IMR-90 (cell line): ENCODE measurements at regions not wholly inside any gene's neighbourhood (a gene's known extent, or its start where the extent isn't known, plus 50 kb on each side); places are given as distances from the start of the nearest gene placed in this dataset.

Source experiments
- ATAC-seq: fragments of 200-7000 bp; cut with Tn5 transposase; 2 replicates; pipeline ENCODE4 v1.9.1; 2020; ENCODE audit warnings: low read depth, mild to moderate bottlenecking, moderate library complexity
- BruUV-seq: library from RNA; stranded (reverse); fragments of 400-500 nt; replicated peaks from 2 replicates; lab custom pipeline; 2021; lab: Mats Ljungman, UMichigan
- CTCF ChIA-PET: fragments of 300-600 bp; formaldehyde crosslinking; extraction: SDS; loops from one replicate; lab custom pipeline; 2021; ENCODE audit warnings: antibody characterized with exemption; lab: Yijun Ruan, JAX
- POLR2A ChIA-PET: fragments of 300-600 bp; sonication (Branson Sonifier 250); formaldehyde crosslinking; loops from one replicate; lab custom pipeline; 2022; ENCODE audit warnings: antibody characterized with exemption; ENCODE audit not compliant: unreplicated experiment; lab: Charles Lee
- DNase-seq: peaks from one replicate; pipeline ENCODE4 v3.0.0; 2013
- H2AFZ ChIP-seq: replicated peaks from 2 replicates; pipeline ENCODE3; 2013; ENCODE audit warnings: low read length, mild to moderate bottlenecking; ENCODE audit not compliant: poor library complexity
- H2AK5ac ChIP-seq: 2 replicates; pipeline ENCODE4 v1.6.1; 2013; ENCODE audit warnings: low read depth, low read length, inconsistent platforms
- H2AK9ac ChIP-seq: replicated peaks from 2 replicates; pipeline ENCODE3; 2013; ENCODE audit warnings: mild to moderate bottlenecking, low read depth, low read length, moderate library complexity; ENCODE audit not compliant: poor library complexity
- H2BK120ac ChIP-seq: 2 replicates; pipeline ENCODE4 v1.6.1; 2013; ENCODE audit warnings: low read depth, low read length, inconsistent platforms
- H2BK15ac ChIP-seq: 3 replicates; pipeline ENCODE4 v1.6.1; 2013; ENCODE audit warnings: low read depth, low read length, inconsistent platforms
- H2BK20ac ChIP-seq: 2 replicates; pipeline ENCODE4 v1.6.1; 2013; ENCODE audit warnings: low read depth, mild to moderate bottlenecking, inconsistent platforms, low read length, moderate library complexity
- H2BK5ac ChIP-seq: 2 replicates; pipeline ENCODE4 v1.6.1; 2013; ENCODE audit warnings: mild to moderate bottlenecking, low read depth, low read length, inconsistent platforms; ENCODE audit not compliant: poor library complexity, severe bottlenecking
- H3K14ac ChIP-seq: replicated peaks from 2 replicates; pipeline ENCODE4 v1.6.1; 2013; ENCODE audit warnings: low read depth, low read length, inconsistent platforms
- H3K18ac ChIP-seq: 2 replicates; pipeline ENCODE4 v1.6.1; 2013; ENCODE audit warnings: low read depth, low read length, control low read depth
- H3K23ac ChIP-seq: 2 replicates; pipeline ENCODE4 v1.6.1; 2013; ENCODE audit warnings: low read depth, low read length, inconsistent platforms
- H3K27ac ChIP-seq: 2 replicates; pipeline ENCODE4 v1.5.1; 2013; ENCODE audit warnings: mild to moderate bottlenecking, control low read depth, low read length; ENCODE audit not compliant: insufficient read depth
- H3K27me3 ChIP-seq: 2 replicates; pipeline ENCODE4 v1.6.1; 2013; ENCODE audit warnings: low read length; ENCODE audit not compliant: control insufficient read depth, insufficient read depth
- H3K36me3 ChIP-seq: 2 replicates; pipeline ENCODE4 v1.6.1; 2013; ENCODE audit warnings: low read length, mixed read lengths; ENCODE audit not compliant: control insufficient read depth, insufficient read depth
- H3K4ac ChIP-seq: 2 replicates; pipeline ENCODE4 v1.6.1; 2013; ENCODE audit warnings: low read depth, low read length, inconsistent platforms
- H3K4me1 ChIP-seq: 2 replicates; pipeline ENCODE4 v1.6.1; 2013; ENCODE audit warnings: low read length, mixed read lengths; ENCODE audit not compliant: control insufficient read depth, insufficient read depth
- H3K4me2 ChIP-seq: 2 replicates; pipeline ENCODE4 v1.6.1; 2013; ENCODE audit warnings: low read depth, mild to moderate bottlenecking, control low read depth, low read length, moderate library complexity
- H3K4me3 ChIP-seq: 2 replicates; pipeline ENCODE4 v1.5.1; 2013; ENCODE audit warnings: low read depth, mild to moderate bottlenecking, control low read depth, low read length, moderate library complexity; ENCODE audit not compliant: insufficient read depth
- H3K56ac ChIP-seq: 2 replicates; pipeline ENCODE4 v1.6.1; 2013; ENCODE audit warnings: low read length, inconsistent platforms; ENCODE audit not compliant: insufficient read depth; ENCODE audit errors: extremely low read depth
- H3K79me1 ChIP-seq, 2 experiments: 2 replicates each; pipeline ENCODE4 v1.6.1; 2013; ENCODE audit warnings: low read length in 2 of 2, inconsistent platforms in 1 of 2, low read depth in 1 of 2
- H3K9ac ChIP-seq: 2 replicates; pipeline ENCODE4 v1.6.1; 2013; ENCODE audit warnings: low read depth, low read length, control low read depth
- H3K9me1 ChIP-seq: 2 replicates; pipeline ENCODE4 v1.6.1; 2013; ENCODE audit warnings: low read length, inconsistent platforms; ENCODE audit not compliant: insufficient read depth
- H3K9me3 ChIP-seq: 2 replicates; pipeline ENCODE4 v1.6.1; 2013; ENCODE audit warnings: low read length; ENCODE audit not compliant: control insufficient read depth, insufficient read depth
- H4K20me1 ChIP-seq: 2 replicates; pipeline ENCODE4 v1.6.1; 2013; ENCODE audit warnings: low read length, inconsistent platforms; ENCODE audit not compliant: insufficient read depth
- H4K5ac ChIP-seq: 2 replicates; pipeline ENCODE4 v1.6.1; 2013; ENCODE audit warnings: mild to moderate bottlenecking, low read depth, low read length, control low read depth
- H4K8ac ChIP-seq, 2 experiments: 2 replicates each; pipeline ENCODE4 v1.6.1; 2013; ENCODE audit warnings: low read depth in 2 of 2, low read length in 2 of 2, control low read depth in 1 of 2, inconsistent platforms in 1 of 2
- H4K91ac ChIP-seq: 2 replicates; pipeline ENCODE4 v1.6.1; 2013; ENCODE audit warnings: low read depth, low read length, inconsistent platforms; ENCODE audit not compliant: insufficient read depth
- BHLHE40 ChIP-seq: fragments of 150-350 bp; IDR thresholded peaks from 2 replicates; pipeline ENCODE4 v1.6.1; 2016; ENCODE audit warnings: mild to moderate bottlenecking, low read depth, low read length
- CEBPB ChIP-seq: IDR thresholded peaks from 2 replicates; pipeline ENCODE4 v1.6.1; 2012; ENCODE audit warnings: low read depth, low read length, improper control_type of control experiment
- CHD1 ChIP-seq: IDR thresholded peaks from 2 replicates; pipeline ENCODE4 v1.6.1; 2012; ENCODE audit warnings: low read depth, low read length, improper control_type of control experiment
- CTCF ChIP-seq: conservative IDR thresholded peaks from 2 replicates; pipeline ENCODE4 v1.5.1; 2012; ENCODE audit warnings: mild to moderate bottlenecking, low read depth, low read length, improper control_type of control experiment
- FOS ChIP-seq: fragments of 150-350 bp; IDR thresholded peaks from 2 replicates; pipeline ENCODE4 v1.6.1; 2016; ENCODE audit warnings: low read depth, low read length
- MAFK ChIP-seq: IDR thresholded peaks from 2 replicates; pipeline ENCODE4 v1.6.1; 2012; ENCODE audit warnings: low read depth, low read length, improper control_type of control experiment
- MAZ ChIP-seq: IDR thresholded peaks from 2 replicates; pipeline ENCODE4 v1.6.1; 2012; ENCODE audit warnings: low read depth, mild to moderate bottlenecking, low read length, improper control_type of control experiment, moderate library complexity, borderline replicate concordance
- MXI1 ChIP-seq: IDR thresholded peaks from 2 replicates; pipeline ENCODE4 v1.6.1; 2012; ENCODE audit warnings: low read depth, mild to moderate bottlenecking, low read length, moderate library complexity, borderline replicate concordance
- NFE2L2 ChIP-seq: fragments of 150-350 bp; IDR thresholded peaks from 2 replicates; pipeline ENCODE4 v1.6.1; 2016; ENCODE audit warnings: low read depth, mild to moderate bottlenecking, low read length
- POLR2A ChIP-seq: IDR thresholded peaks from 2 replicates; pipeline ENCODE4 v1.6.1; 2012; ENCODE audit warnings: mild to moderate bottlenecking, low read depth, low read length
- RAD21 ChIP-seq: IDR thresholded peaks from 2 replicates; pipeline ENCODE4 v1.6.1; 2012; ENCODE audit warnings: low read length, improper control_type of control experiment
- RCOR1 ChIP-seq: IDR thresholded peaks from 2 replicates; pipeline ENCODE4 v1.6.1; 2012; ENCODE audit warnings: mild to moderate bottlenecking, low read length, improper control_type of control experiment; ENCODE audit not compliant: insufficient replicate concordance
- RFX5 ChIP-seq: IDR thresholded peaks from 2 replicates; pipeline ENCODE4 v1.8.0; 2012; ENCODE audit warnings: low read depth, mild to moderate bottlenecking, low read length, moderate library complexity
- SMC3 ChIP-seq: fragments of 150-350 bp; IDR thresholded peaks from 2 replicates; pipeline ENCODE4 v1.6.1; 2016; ENCODE audit warnings: low read depth, mild to moderate bottlenecking, antibody characterized with exemption, low read length, moderate library complexity
- USF2 ChIP-seq: fragments of 150-350 bp; IDR thresholded peaks from 2 replicates; pipeline ENCODE4 v1.6.1; 2017; ENCODE audit warnings: mild to moderate bottlenecking, antibody characterized with exemption, low read length, low read depth
- WGBS, 2 experiments: methylation state at CpG; one replicate each; pipeline versions ENCODE4 v1.1.5 to v1.1.7; 2013; ENCODE audit warnings: missing lambda C conversion rate in 2 of 2; ENCODE audit not compliant: insufficient read length in 1 of 2; ENCODE audit errors: extremely low coverage in 2 of 2; 5-methylcytosine and 5-hydroxymethylcytosine counted together
- dilution Hi-C: fragments of 300-500 bp; cut with HindIII; formaldehyde crosslinking; loops from one replicate; pipeline ENCODE4 v1.14.3; 2018; ENCODE audit warnings: low sequenced_read_pairs; ENCODE audit not compliant: unreplicated experiment
- in situ Hi-C: fragments of 300-500 bp; cut with MboI; formaldehyde crosslinking; loops from 3 replicates; pipeline ENCODE4 v1.14.3; 2019; ENCODE audit warnings: low sequenced_read_pairs, inconsistent platforms, mixed read lengths
- intact Hi-C: fragments of 100-400 bp; cut with micrococcal nuclease; formaldehyde crosslinking; loops from 2 replicates; pipeline ENCODE4 v1.10.0; 2022
- TF ChIP-seq, protein P1 (sequence below): fragments of 150-350 bp; IDR thresholded peaks from 2 replicates; pipeline ENCODE4 v1.6.1; 2016; ENCODE audit warnings: low read depth, mild to moderate bottlenecking, low read length, moderate library complexity, borderline replicate concordance

GRCh38 chr1:222279591-222279990 is 268.3 kb downstream of the HHIPL2 start:
- no peak overlapping the region for H3K27ac ChIP-seq
- H3K9ac ChIP-seq = no peak overlapping the region
- H3K9me3 ChIP-seq = peaks cover 8% of the 10 kb centered on the region
- BruUV-seq = no TSS peak
- peak overlapping the region; percentile 47 for H2BK120ac ChIP-seq
- TF ChIP-seq NFE2L2 (no peak), RCOR1 (no peak), FOS (no peak), MAFK (no peak), RFX5 (no peak), RAD21 (no peak), CHD1 (no peak), SMC3 (no peak), CEBPB (no peak), MAZ (no peak), CTCF (no peak), POLR2A (no peak), MXI1 (no peak), USF2 (no peak), BHLHE40 (no peak)
- TF ChIP-seq, protein P1, sequence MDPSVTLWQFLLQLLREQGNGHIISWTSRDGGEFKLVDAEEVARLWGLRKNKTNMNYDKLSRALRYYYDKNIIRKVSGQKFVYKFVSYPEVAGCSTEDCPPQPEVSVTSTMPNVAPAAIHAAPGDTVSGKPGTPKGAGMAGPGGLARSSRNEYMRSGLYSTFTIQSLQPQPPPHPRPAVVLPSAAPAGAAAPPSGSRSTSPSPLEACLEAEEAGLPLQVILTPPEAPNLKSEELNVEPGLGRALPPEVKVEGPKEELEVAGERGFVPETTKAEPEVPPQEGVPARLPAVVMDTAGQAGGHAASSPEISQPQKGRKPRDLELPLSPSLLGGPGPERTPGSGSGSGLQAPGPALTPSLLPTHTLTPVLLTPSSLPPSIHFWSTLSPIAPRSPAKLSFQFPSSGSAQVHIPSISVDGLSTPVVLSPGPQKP = no peak
- H3K14ac ChIP-seq = no peak overlapping the region
- ATAC-seq = no peak
- ChIA-PET CTCF (no interaction called here), POLR2A (no interaction called here)
- peaks cover 14% of the 10 kb centered on the region for H3K4me1 ChIP-seq
- H3K79me1 ChIP-seq = no peaks in the 10 kb centered on the region
- H3K27me3 ChIP-seq = no peaks in the 10 kb centered on the region
- no peak overlapping the region; a peak in 1 of 4 replicates for H4K8ac ChIP-seq
- no peak overlapping the region for H4K5ac ChIP-seq
- 80% methylated on average over 1 of the region's 3 CpGs; no CpG with 5 or more reads in 1 of the 2 experiments for WGBS, 2 experiments
- H2AK5ac ChIP-seq = peak overlapping the region; percentile 74; the same call in 1 of the 2 replicates
- in situ Hi-C loops (no loop called here), intact Hi-C loops (no loop called here), dilution Hi-C loops (no loop called here)
- no peak overlapping the region for H2AFZ ChIP-seq
- no peaks in the 10 kb centered on the region for H3K36me3 ChIP-seq
- DNase-seq = no peak
- H3K23ac ChIP-seq = no peak overlapping the region
- H3K4me2 ChIP-seq = no peak overlapping the region
- no peak overlapping the region for H3K4me3 ChIP-seq
- peak overlapping the region; percentile 2; the same call in 1 of the 2 replicates for H3K18ac ChIP-seq
- peak overlapping the region; percentile 39; the same call in 1 of the 2 replicates for H2BK20ac ChIP-seq
- no peak overlapping the region for H2AK9ac ChIP-seq
- H4K20me1 ChIP-seq = no peaks in the 10 kb centered on the region
- peak overlapping the region; percentile 72; the same call in 2 of the 3 replicates for H2BK15ac ChIP-seq
- H4K91ac ChIP-seq = peak overlapping the region; percentile 20; the same call in 1 of the 2 replicates
- H2BK5ac ChIP-seq = no peak overlapping the region
- 0 out of 2 replicates have a peak overlapping the region, but pooled peaks have one; percentile 19 for H3K4ac ChIP-seq
- H3K9me1 ChIP-seq = peaks cover 2% of the 10 kb centered on the region
- H3K56ac ChIP-seq = no peak overlapping the region
